Central memory CD4-positive, alpha-beta T cell (primary cell): ENCODE measurements at regions not wholly inside any gene's neighbourhood (a gene's known extent, or its start where the extent isn't known, plus 50 kb on each side); places are given as distances from the start of the nearest gene placed in this dataset.

Experiments
- DNase-seq: peaks from one replicate; pipeline ENCODE4 v3.0.0; 2022

GRCh38 chr21:35352066-35352770, 303.1 kb upstream of the RUNX1 start:
- no peak for DNase-seq

GRCh38 chr21:35351434-35351833, 302.3 kb upstream of the RUNX1 start:
- DNase-seq, result no peak

GRCh38 chr21:35350965-35351364, 301.9 kb upstream of the RUNX1 start:
- no peak for DNase-seq

- no peak for DNase-seq
These were observed 300.4 kb upstream of the RUNX1 start for GRCh38 chr21:35349376-35350080.

- DNase-seq, result no peak
These were observed 299.6 kb upstream of the RUNX1 start for GRCh38 chr21:35348686-35349085.

GRCh38 chr21:35346697-35347096, 297.6 kb upstream of the RUNX1 start:
- no peak for DNase-seq

- no peak for DNase-seq
These were observed 296.9 kb upstream of the RUNX1 start for GRCh38 chr21:35345954-35346353.

- no peak for DNase-seq
These were observed 295.5 kb upstream of the RUNX1 start for GRCh38 chr21:35344582-35344981.

GRCh38 chr21:35343046-35343819, 294.1 kb upstream of the RUNX1 start:
- no peak for DNase-seq

GRCh38 chr21:35342440-35342839, 293.3 kb upstream of the RUNX1 start:
- DNase-seq, result no peak

GRCh38 chr21:35340273-35340672, 291.2 kb upstream of the RUNX1 start:
- DNase-seq, result no peak

GRCh38 chr21:35338881-35339632, 290.0 kb upstream of the RUNX1 start:
- no peak for DNase-seq

GRCh38 chr21:35338281-35338680, 289.2 kb upstream of the RUNX1 start:
- DNase-seq, result no peak

GRCh38 chr21:35337573-35337972, 288.5 kb upstream of the RUNX1 start:
- no peak for DNase-seq

- no peak for DNase-seq
These were observed 287.4 kb upstream of the RUNX1 start for GRCh38 chr21:35336534-35336933.

- DNase-seq, result no peak
These were observed 286.9 kb upstream of the RUNX1 start for GRCh38 chr21:35335951-35336446.

GRCh38 chr21:35333831-35334618, 284.9 kb upstream of the RUNX1 start:
- no peak for DNase-seq

GRCh38 chr21:35332841-35333426, 283.8 kb upstream of the RUNX1 start:
- no peak for DNase-seq

GRCh38 chr21:35329940-35330660, 281.0 kb upstream of the RUNX1 start:
- DNase-seq, result no peak

- DNase-seq, result no peak
These were observed 279.9 kb upstream of the RUNX1 start for GRCh38 chr21:35328856-35329455.
